RPMI8226 (cell line): ENCODE measurements at regions not wholly inside any gene's neighbourhood (a gene's known extent, or its start where the extent isn't known, plus 50 kb on each side); places are given as distances from the start of the nearest gene placed in this dataset.
"Not testable (repeated sequence)": the region's sequence is repeated elsewhere in the genome, so short reads cannot be mapped to it uniquely, and the experiment has no call there.

Experiments
- DNase-seq: peaks from one replicate; pipeline ENCODE4 v3.0.0-alpha.2; 2015

DNA sequence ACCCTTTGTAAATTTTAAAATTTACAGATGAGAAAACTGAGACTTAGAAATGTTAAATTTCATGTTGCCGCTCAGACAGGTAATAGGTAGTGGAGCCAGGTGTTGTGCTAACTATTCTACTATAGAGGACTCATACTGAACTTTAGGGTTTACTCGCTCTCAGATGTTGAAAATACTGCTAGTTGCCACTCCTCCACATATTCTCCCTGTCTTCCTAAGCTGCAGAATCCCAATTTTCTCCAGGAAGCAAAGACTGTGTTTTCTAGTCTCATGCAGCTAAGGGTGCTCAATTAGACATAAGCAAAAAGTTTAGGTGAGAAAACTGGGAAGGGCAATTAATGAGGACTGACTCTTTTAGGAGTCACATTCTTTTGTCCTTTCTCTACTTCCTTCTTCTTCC, 612.3 kb downstream of the KCNH5 start:
- DNase-seq = no peak

DNA sequence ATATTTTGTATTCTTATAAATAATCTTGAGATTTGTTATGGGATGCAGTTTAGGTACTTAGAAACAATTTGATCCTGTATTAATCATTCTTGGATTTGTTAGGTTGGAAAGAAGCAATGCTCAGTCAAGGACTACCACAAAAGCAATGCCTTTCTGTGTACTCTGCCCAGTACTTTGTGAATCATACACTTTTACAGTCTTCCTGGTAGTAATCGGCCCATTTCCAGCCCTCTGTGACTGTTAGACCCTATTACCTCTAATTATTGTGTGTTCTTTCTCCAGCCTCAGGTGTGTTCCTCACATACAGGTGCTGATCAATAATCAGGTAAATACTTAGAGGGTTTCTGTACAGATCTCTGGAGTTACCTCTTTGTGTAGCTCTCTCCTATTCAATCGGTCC, 609.0 kb downstream of the KCNH5 start:
- DNase-seq = no peak

DNA sequence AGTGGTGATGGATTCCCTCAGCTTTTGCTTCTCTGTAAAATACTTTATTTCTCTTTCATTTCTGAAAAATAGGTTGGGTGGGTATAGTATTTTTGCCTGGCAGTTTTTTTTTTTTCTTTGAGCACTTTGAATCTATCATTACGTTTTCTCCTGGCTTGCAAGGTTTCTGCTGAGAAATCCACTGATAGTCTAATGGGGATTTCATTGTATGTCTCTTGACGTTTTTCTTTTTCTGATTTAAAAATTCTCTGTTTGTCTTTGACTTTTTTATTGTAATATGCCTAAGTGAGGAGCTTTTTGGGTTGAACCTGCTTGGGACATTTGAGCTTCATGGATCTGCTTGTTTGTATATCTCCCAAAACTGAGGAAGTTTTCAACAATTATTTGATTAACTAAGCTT, 606.0 kb downstream of the KCNH5 start:
- DNase-seq = no peak

DNA sequence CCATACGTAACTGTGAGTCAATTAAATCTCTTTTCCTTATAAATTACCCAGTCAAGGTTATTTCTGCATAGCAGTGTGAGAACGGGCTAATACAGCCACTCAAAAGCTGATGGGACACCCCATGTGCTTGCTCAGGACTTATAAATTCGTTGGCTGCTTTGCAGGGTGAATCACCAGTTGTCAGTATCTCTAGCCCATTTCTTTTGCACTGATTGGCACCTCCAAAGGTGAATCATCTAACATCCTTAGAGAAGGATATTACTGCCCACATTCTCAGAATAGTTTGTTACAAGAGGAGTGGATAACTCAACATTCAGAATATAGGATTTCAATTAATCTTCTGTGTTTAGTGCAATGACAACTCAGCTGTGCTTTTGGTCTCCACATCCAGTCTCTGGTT, 601.5 kb downstream of the KCNH5 start:
- no peak for DNase-seq

DNA sequence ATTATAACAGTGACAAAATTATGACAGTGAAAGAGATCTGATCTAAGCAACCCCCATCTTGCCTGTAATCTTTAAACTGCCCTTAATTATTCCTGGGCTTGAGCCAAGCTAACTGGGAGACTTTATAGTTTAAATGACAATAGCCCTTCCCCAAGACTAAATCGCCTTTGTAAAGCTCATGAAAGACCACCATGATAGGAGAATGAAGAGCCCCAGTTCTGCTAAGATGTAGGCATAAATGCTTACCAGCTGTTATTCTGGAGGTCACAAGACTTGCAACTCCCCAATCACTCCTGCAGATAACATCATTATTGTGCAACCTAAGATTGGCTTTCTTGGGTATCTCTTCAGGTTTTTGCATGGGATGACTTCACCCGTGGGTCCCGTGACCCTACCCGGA, 599.7 kb downstream of the KCNH5 start:
- DNase-seq = no peak

DNA sequence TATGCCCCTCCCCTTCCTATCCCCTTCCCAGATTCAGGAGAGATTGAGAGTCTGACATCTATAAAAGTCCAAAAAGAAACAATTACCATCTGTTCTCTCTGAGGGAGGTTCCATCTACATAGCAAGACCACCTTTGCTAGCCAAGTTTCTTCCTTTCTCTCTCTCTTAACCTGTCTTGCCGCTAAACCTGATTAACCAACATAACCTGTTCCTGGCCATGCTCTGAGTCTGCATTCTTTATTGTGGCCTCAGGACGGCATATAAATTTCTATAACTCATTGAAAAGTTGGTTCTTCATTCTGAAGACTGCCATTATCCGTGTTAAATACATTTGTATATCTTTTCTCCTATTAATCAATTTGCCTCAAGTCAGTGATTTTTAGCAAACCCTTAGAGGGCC, 594.0 kb downstream of the KCNH5 start:
- DNase-seq = no peak

DNA sequence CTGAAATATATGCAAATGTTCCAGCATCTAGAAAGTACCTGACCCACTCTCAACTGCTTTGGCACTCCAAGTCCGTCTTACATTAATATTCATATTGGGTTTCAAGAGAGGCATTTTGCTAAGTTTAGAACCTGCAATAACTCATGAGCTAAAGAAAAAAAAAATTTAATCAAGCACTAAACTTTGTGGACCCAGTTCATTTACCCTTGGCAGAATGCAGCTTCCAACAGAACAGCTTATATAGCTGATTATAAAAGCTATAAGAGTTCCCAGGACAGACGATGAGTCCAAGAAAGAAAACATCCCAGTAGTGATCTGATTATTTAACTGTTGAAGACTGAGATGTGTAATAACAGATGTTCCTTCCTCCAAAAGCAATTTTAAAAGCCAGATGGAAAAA, 592.0 kb downstream of the KCNH5 start:
- no peak for DNase-seq

DNA sequence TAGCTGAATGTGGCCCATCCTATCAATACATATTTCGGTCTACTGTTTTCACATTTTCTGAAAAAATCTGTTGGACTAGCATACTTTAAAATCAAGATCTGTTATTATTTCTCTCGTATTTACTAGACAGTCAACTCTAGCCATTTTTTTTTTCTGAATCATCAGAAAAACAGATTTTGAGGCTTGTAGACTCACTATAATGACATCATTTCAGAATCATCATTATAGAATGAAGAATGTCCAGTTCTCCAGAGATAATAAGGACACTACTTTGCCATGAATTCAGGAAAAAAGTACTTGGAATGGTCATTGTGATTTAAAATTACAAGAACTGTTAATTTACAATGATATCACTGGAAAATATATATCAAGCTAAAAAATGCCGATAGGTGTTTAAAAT, 589.8 kb downstream of the KCNH5 start:
- no peak for DNase-seq

DNA sequence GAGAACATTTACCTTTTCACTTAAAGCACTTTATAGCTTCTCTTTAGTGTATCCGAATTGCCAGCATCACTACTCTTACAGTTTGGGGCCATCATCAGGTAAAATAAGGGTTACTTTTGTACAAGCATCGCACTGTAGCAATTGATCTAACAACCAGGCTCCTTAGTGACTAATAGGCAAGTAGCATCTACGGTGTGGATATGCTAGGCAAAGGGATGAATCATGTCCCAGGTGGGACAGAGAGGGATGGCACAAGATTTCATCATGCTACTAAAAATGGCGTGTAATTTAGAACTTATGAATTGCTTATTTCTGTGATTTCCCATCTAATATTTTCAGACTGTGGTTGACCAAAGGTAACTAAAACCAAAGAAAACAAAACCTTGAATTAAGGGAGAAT, 582.3 kb downstream of the KCNH5 start:
- no peak for DNase-seq

DNA sequence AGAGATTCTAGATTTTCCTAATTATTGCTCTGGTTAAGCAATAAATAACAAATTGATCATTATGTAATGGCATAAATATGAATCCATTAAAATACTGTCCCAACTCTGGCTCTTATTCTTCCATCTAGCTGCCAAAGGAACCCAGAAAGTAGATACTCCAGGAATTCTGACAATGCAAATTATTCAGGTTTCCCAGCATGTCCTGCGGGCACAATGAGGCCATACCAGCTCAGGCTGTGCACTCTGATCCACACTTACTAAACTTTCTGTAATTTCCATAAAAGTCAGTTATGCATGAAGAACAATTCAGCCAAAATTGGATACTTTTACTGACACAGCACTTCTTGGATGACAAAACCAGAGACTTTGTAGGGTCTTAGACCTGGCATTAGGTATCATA, 576.3 kb downstream of the KCNH5 start:
- DNase-seq = no peak

DNA sequence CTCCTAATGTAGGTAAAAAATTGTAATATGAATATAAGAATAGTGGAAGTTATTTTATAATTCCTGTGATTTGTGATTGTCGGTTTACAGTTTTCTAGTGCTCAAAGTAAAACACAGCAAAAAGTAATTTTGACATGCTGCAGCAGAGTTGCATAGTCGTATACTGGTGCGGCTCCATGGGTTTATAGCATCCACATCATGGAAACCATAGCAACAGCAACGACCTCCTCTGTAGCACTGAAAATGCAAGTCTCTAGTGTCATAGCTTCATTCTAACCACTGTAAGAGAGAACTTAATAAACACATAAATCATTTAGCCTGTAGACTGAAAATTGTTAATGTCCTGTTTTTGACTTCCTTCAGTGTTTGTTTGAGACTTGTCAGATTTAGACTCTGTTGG, 574.3 kb downstream of the KCNH5 start:
- DNase-seq = no peak

DNA sequence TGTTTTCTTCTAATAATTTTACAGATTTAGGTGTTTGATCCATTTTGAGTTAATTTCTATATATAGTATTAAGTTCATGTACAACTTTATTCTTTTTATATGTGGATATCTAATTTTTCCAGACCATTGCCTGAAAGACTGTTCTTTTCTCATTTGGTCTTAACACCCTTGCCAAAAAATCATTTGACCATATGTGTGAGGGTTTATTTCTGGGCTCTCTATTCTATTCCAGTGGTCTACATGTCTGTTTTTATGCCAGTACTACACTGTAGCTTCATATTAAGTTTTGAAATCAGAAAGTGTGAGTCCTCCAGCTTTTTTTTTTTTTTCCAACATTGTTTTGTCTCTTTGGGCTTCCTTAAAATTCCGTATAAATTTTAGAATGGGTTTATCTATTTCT, 554.1 kb downstream of the KCNH5 start:
- DNase-seq = no peak

DNA sequence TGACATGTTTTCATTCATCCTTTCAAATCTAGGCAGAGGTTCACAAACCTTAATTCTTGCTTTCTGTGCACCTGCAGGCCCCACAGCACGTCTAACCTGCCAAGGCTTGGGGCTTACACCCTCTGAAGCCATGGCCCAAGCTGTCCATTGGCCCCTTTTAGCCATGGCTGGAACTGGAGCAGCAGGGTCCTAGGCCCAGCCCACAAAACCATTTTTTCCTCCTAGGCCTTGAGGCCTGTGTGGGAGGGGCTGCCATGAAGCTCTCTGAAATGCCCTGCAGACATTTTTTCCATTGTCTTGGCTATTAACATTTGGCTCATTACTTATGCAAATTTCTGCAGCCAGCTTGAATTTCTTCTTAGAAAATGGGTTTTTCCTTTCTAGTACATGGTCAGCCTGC, 547.5 kb downstream of the KCNH5 start:
- DNase-seq = no peak

DNA sequence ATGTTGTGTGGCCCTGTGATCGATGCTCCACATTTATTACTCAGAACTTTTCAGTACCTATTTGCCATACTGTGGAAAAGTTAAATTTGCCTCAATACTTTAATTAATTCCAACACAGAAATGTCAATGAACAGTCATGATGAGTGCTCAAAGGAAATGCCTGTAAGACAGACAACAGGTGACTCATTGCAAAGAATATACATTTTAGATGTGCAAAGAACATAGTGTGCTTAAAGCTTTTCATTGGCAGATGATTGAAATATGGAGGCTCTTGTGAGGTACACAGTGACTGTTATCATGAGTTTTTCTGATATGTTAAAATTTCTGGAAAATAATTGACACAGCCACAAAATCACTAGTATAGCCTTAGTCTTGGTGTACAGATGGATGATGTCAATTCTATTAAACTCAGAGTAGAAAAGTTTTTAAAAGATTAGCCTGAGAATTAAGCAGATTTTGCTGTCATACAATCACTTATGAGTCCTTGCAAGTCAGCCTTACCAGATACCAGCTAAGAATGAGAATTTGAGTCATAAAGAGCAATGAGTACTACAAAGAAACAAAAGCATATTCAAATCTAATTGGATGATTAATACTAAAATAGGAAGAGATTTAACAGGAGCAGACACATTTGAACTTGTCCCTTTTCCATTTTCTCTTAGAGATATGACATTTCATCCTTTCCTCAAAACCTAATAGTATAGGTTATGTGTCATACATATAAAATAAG, 544.1 kb downstream of the KCNH5 start:
- no peak for DNase-seq

DNA sequence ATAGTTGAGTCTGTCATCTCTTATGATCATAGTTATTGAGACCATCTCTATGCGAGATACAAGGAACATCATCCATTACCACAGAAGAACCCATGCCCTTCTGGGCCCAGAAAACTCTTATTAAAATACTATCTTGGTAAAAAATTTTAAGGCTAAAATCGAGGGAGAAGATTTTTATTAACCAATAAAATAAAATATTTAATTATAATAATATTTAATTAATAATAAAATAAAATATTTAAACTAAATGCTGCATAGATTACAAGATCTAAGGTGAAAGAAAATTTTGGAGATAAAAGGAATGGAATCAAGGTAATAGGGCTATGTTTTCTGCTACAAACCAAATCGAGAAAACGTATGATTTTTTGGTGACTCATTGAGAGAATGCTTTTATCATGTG, 540.2 kb downstream of the KCNH5 start:
- no peak for DNase-seq

DNA sequence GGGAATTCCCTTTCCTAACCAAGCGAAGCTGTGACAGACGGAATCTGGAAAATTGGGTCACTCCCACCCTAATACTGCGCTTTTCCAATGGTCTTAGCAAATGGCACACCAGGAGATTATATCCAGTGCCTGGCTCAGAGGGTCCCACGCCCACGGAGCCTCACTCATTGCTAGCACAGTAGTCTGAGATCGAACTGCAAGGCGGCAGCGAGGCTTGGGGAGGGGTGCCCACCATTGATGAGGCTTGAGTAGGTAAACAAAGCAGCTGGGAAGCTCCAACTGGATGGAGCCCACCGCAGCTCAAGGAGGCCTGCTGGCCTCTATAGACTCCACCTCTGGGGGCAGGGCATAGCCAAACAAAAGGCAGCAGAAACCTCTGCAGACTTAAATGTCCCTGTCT, 523.9 kb downstream of the KCNH5 start:
- DNase-seq = not testable (repeated sequence)

DNA sequence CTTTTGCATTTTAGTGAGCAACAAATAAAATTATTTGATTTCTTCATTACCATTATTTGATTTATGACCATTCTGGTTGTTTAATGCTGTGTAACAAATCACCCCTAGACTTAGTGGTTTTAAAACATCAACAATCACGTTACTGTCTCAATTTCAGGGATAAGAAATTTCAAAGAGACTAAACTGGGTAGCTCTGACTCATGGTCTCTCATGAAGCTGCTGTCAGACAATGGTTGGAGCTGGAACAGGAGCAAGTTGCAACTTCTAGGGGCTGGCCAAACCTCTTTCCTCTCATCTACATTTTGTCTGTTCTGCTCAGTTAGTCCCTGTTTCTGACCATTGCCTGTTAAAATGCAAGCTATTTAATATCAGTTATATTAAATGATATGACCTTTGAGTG, 517.0 kb downstream of the KCNH5 start:
- DNase-seq = no peak

DNA sequence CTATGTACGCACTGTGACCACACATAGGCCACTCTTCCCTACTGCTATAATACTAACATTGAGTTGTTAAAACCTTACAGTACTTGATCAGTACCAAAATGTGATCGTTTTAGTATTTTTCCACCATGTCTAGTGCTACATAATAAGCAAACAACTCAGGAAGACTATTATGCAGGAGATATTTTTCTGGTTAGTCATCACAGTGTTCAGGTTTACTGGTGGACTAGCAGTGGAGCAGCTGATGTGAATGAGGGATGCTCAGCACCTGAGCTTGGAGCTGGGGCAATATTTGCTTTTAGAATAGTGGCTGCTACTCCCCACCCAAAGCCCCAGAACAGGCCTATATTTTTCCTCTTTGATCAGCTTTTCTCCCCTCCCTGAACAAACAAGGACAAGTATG, 513.1 kb downstream of the KCNH5 start:
- no peak for DNase-seq

DNA sequence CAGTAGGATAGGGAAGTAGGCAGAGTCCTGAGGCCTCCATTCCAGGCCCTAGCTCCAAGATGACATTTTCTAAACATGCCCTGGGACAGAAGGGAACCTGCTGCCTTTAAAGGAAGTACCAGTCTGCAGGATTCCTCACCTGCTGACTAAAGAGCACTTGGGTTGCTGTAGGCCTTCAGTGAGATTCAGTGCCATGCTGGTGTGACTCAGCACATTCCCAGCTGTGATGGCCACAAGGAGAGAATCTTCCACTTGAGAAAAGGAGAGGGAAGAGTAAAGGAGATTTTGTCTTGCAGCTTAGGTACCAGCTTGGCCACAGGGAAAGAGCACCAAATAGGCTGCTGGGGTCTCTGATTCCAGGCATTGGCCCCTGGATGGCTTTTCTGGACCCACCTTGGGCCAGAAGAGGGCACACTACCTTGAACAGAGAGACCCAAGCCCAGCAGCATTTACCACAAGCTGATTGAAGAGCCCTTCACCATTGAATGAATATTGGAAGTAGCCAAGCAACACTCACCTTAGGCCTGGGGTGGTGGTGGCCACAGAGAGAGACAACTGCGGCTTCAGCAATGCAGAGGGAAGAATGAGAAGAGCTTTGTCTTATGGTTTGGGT, 498.3 kb downstream of the KCNH5 start:
- DNase-seq = no peak

DNA sequence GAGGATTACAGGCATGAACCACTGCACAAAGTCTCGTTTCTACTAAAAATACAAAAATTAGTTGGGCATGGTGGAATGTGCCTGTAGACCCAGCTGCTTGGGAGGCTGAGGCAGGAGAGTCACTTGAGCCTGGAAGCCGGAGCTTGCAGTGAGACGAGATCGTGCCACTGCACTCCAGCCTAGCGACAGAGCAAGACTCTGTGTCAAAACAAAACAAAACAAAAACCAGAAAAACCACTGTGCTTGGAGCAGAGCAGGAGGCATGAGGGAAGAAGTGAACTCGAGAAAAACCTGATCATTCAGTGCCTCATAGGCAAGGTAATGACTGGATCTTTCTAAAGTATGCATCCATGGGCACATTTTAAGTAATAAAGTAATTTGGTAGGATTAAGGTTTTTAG, 487.8 kb downstream of the KCNH5 start:
- DNase-seq = no peak

DNA sequence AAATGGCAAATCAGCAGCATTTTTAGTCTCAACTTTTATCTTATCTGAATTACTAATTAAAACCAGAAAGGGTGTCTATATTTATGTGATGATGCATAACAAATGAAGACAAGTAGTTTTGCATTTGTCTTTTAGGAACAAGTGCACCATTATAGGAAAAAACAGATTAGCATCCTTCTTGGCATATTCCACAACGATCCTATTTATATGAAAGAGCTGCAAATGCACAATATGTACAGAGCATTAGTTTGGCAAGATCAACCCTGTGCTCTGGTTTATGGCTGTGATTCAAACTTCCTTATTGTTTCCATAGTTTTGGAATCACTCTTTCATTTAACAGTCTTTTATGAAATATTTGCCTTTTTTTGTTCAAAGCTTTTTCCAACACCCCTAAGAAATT, 486.8 kb downstream of the KCNH5 start:
- DNase-seq = no peak

DNA sequence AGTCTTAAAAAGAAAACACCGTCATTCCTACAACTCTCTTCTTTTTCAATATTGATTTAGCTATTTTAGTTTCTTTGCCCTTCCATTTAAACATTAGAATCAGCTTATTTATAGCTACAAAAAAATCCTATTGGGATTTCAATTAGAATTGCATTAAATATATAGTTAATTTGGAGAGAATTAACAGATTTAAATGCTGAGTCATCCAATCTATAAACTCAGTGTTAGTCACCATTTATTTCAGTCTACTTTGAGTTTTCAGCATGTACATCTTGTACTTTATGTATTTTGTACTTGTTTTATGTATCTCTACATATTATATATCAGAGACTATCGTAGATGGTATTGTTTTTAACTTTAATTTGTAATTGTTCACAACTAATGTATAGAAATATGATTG, 460.0 kb downstream of the KCNH5 start:
- no peak for DNase-seq

DNA sequence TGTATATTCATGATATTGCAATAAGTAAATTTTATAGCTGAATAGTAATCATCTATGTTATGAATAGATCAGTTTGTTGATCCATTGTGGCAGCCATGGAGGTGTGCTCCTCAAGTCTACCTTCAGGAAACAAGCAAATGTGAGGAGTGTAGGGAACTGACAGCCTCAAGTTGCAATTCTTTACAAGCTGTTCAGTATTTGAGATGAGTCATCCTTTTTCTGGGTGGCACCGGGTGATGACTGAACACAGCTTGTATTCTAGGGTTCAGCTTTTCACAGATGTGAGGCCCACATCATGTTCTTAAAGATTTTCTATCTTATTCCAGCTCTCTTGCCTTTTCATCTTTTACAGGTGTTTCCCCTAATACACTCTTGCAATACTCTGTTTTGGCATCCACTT, 452.4 kb downstream of the KCNH5 start:
- no peak for DNase-seq

DNA sequence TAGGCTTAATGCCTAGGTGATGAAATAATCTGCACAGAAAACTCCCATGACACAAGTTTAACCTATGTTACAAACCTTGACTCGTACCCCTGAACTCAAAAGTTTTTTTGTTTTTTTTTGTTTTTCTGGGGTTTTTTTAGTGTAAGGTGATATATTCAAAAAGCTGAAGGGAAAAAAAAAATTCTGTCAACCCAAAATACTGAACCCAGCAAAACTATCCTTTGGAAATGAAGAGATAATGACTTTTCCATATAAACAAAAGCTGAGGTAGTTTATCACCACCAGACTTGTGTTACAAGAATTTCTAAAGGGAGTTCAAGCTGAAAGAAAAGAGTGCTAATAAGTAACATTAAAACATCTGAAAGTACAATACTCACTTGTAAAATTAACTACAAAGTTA, 448.1 kb downstream of the KCNH5 start:
- DNase-seq = no peak
